ENCODE measurements at regions not wholly inside any gene's neighbourhood (a gene's known extent, or its start where the extent isn't known, plus 50 kb on each side); places are given as distances from the start of the nearest gene placed in this dataset.

GRCh38 chr13:47064381-47064780, 167.5 kb upstream of the HTR2A start:
- no peak for DNase-seq (ENCODE audit: low spot score)

GRCh38 chr13:47049276-47049989, 152.6 kb upstream of the HTR2A start:
- no peaks in the 10 kb centered on the region for H3K4me1 ChIP-seq (ENCODE audit: insufficient read depth, poor library complexity, severe bottlenecking)
- H3K9me3 ChIP-seq (ENCODE audit: severe bottlenecking) = no peaks in the 10 kb centered on the region
- DNase-seq (ENCODE audit: low spot score) = no peak
- no peak for TF ChIP-seq CTCF (IDR thresholded peaks at IDR 0.05; ENCODE audit: poor library complexity, severe bottlenecking)
- no peaks in the 10 kb centered on the region for H3K36me3 ChIP-seq (ENCODE audit: low read depth)
- no peak for ATAC-seq (ENCODE audit: low read depth)
- no peak overlapping the region for H3K4me3 ChIP-seq (ENCODE audit: severe bottlenecking)
- no peak overlapping the region for H3K27ac ChIP-seq (ENCODE audit: poor library complexity, severe bottlenecking)
- H3K27me3 ChIP-seq (ENCODE audit: insufficient read depth, poor library complexity, severe bottlenecking) = no peaks in the 10 kb centered on the region

More at GRCh38 chr13:47064381-47064780, 167.5 kb upstream of the HTR2A start:
- no peak for ATAC-seq (ENCODE audit: low read depth)
- Histone ChIP-seq H3K4me1 (ENCODE audit: insufficient read depth, poor library complexity, severe bottlenecking) (no peaks in the 10 kb centered on the region), H3K36me3 (ENCODE audit: low read depth) (no peaks in the 10 kb centered on the region), H3K27ac (ENCODE audit: poor library complexity, severe bottlenecking) (no peak overlapping the region), H3K27me3 (ENCODE audit: insufficient read depth, poor library complexity, severe bottlenecking) (no peaks in the 10 kb centered on the region), H3K4me3 (ENCODE audit: severe bottlenecking) (no peak overlapping the region), H3K9me3 (ENCODE audit: severe bottlenecking) (no peaks in the 10 kb centered on the region)
- no peak for TF ChIP-seq CTCF (IDR thresholded peaks at IDR 0.05; ENCODE audit: poor library complexity, severe bottlenecking)

- H3K27ac ChIP-seq (ENCODE audit: poor library complexity, severe bottlenecking) = no peak overlapping the region
- no peak for TF ChIP-seq CTCF (IDR thresholded peaks at IDR 0.05; ENCODE audit: poor library complexity, severe bottlenecking)
- DNase-seq (ENCODE audit: low spot score) = no peak
- no peak for ATAC-seq (ENCODE audit: low read depth)
- H3K9me3 ChIP-seq (ENCODE audit: severe bottlenecking) = no peaks in the 10 kb centered on the region
- no peaks in the 10 kb centered on the region for H3K27me3 ChIP-seq (ENCODE audit: insufficient read depth, poor library complexity, severe bottlenecking)
- H3K4me3 ChIP-seq (ENCODE audit: severe bottlenecking) = no peak overlapping the region
- no peaks in the 10 kb centered on the region for H3K36me3 ChIP-seq (ENCODE audit: low read depth)
- no peaks in the 10 kb centered on the region for H3K4me1 ChIP-seq (ENCODE audit: insufficient read depth, poor library complexity, severe bottlenecking)
Measured at GRCh38 chr13:47046706-47047105, 149.9 kb upstream of the HTR2A start.

- no peaks in the 10 kb centered on the region for H3K27me3 ChIP-seq (ENCODE audit: insufficient read depth, poor library complexity, severe bottlenecking)
- no peak for TF ChIP-seq CTCF (IDR thresholded peaks at IDR 0.05; ENCODE audit: poor library complexity, severe bottlenecking)
- DNase-seq (ENCODE audit: low spot score) = no peak
- H3K4me3 ChIP-seq (ENCODE audit: severe bottlenecking) = no peak overlapping the region
- no peak for ATAC-seq (ENCODE audit: low read depth)
- H3K36me3 ChIP-seq (ENCODE audit: low read depth) = no peaks in the 10 kb centered on the region
- H3K9me3 ChIP-seq (ENCODE audit: severe bottlenecking) = no peaks in the 10 kb centered on the region
- H3K27ac ChIP-seq (ENCODE audit: poor library complexity, severe bottlenecking) = no peak overlapping the region
- peaks cover under 1% of the 10 kb centered on the region for H3K4me1 ChIP-seq (ENCODE audit: insufficient read depth, poor library complexity, severe bottlenecking)
Measured at GRCh38 chr13:47044842-47045241, 148.0 kb upstream of the HTR2A start.

GRCh38 chr13:47039106-47039505, 142.3 kb upstream of the HTR2A start:
- DNase-seq (ENCODE audit: low spot score) (no peak), ATAC-seq (ENCODE audit: low read depth) (peak; percentile 94)
- TF ChIP-seq CTCF (IDR thresholded peaks at IDR 0.05; ENCODE audit: poor library complexity, severe bottlenecking) = no peak
- Histone ChIP-seq H3K36me3 (ENCODE audit: low read depth) (no peaks in the 10 kb centered on the region), H3K4me1 (ENCODE audit: insufficient read depth, poor library complexity, severe bottlenecking) (peaks cover 7% of the 10 kb centered on the region), H3K4me3 (ENCODE audit: severe bottlenecking) (no peak overlapping the region), H3K27me3 (ENCODE audit: insufficient read depth, poor library complexity, severe bottlenecking) (no peaks in the 10 kb centered on the region), H3K27ac (ENCODE audit: poor library complexity, severe bottlenecking) (no peak overlapping the region), H3K9me3 (ENCODE audit: severe bottlenecking) (no peaks in the 10 kb centered on the region)

All from RWPE2 (cell line).